ENCODE measurements at regions not wholly inside any gene's neighbourhood (a gene's known extent, or its start where the extent isn't known, plus 50 kb on each side); places are given as distances from the start of the nearest gene placed in this dataset.

DNA sequence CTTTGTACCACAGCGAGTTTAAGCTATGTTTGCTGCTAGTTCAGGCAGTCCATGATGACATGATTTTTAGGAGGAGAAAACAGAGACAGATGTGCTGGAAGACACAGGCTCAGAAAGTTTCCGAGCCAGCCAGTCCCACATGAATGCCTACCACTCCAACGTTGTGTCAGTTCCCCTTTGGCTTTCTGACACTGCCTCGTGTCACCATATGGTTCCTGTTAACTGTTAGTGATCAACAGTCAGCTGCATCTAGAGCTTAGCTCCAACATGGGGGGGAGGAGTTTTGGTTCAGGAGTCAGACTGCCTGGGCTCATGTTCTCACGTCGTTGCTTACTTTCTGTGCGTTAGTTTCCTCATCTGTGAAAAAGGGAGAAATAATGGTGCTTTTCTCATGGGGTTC is 343.7 kb downstream of the MID1IP1 start:
- Histone ChIP-seq H3K27me3 (ENCODE audit: insufficient read depth, low read length) (no peaks in the 10 kb centered on the region), H3K4me1 (ENCODE audit: insufficient read depth, low read length) (no peaks in the 10 kb centered on the region; the same call in 1 of the 2 replicates), H3K4me3 (ENCODE audit: low read length) (no peak overlapping the region), H3K9me3 (ENCODE audit: insufficient read depth, low read depth, low read length) (no peaks in the 10 kb centered on the region), H3K27ac (ENCODE audit: low read depth, low read length) (no peak overlapping the region), H3K36me3 (ENCODE audit: insufficient read depth, low read length) (no peaks in the 10 kb centered on the region), H3K9ac (ENCODE audit: low read depth, low read length) (no peak overlapping the region)
- WGBS, result 89% methylated on average over 7 of the region's 7 CpGs

GRCh38 chrX:39145859-39146258 is 344.6 kb downstream of the MID1IP1 start:
- Histone ChIP-seq H3K9me3 (ENCODE audit: insufficient read depth, low read depth, low read length) (no peaks in the 10 kb centered on the region), H3K36me3 (ENCODE audit: insufficient read depth, low read length) (no peaks in the 10 kb centered on the region), H3K4me3 (ENCODE audit: low read length) (no peak overlapping the region), H3K9ac (ENCODE audit: low read depth, low read length) (no peak overlapping the region), H3K27me3 (ENCODE audit: insufficient read depth, low read length) (no peaks in the 10 kb centered on the region), H3K4me1 (ENCODE audit: insufficient read depth, low read length) (no peaks in the 10 kb centered on the region; the same call in 1 of the 2 replicates), H3K27ac (ENCODE audit: low read depth, low read length) (no peak overlapping the region)

DNA sequence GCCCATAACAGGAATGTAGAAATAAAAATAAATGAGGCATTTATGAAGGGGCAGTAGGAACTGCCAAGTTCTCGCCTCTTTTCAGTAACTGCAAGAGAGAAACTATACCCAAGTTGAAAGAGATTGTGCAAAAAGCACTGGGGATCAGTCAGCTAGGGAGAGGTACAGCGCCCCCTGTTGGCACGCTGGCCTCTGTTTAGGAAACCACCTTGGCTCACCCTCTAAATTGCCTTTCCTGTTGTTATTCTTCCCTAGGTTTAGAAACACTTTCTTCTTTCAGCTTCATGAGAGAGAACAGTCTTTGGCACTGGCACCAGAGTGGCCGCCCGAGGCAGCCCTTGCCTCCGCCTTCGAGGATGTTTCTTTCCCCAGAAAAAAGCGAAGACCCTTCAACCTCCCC is 348.5 kb downstream of the MID1IP1 start:
- WGBS, result 21% methylated on average over 8 of the region's 8 CpGs
- Histone ChIP-seq H3K4me3 (ENCODE audit: low read length) (0 out of 2 replicates have a peak overlapping the region, but pooled peaks have one; percentile 16), H3K4me1 (ENCODE audit: insufficient read depth, low read length) (no peaks in the 10 kb centered on the region; the same call in 1 of the 2 replicates), H3K9ac (ENCODE audit: low read depth, low read length) (no peak overlapping the region), H3K9me3 (ENCODE audit: insufficient read depth, low read depth, low read length) (no peaks in the 10 kb centered on the region), H3K27me3 (ENCODE audit: insufficient read depth, low read length) (no peaks in the 10 kb centered on the region), H3K27ac (ENCODE audit: low read depth, low read length) (no peak overlapping the region), H3K36me3 (ENCODE audit: insufficient read depth, low read length) (no peaks in the 10 kb centered on the region)

DNA sequence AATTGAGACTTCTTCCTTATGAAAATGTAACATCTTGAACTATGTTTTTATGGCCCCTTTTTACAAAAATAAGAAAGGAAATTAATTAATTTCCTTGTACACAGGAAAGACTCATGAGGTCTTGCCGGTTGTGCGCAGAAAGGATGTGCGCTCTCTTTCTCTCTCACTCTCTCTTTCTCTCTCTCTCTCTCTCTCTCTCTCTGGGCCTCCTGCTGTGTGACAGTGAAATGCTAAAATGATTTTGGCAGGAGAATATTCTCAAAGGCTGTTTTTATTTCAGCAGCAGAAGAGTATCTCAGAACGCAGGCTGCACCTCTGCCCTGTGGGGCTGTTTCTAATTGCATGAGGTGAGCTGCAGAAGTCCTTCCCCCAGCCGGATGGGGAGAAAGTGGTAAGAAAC is 349.0 kb downstream of the MID1IP1 start:
- 35% methylated on average over 2 of the region's 5 CpGs for WGBS
- H3K4me3 ChIP-seq (ENCODE audit: low read length), result 0 out of 2 replicates have a peak overlapping the region, but pooled peaks have one; percentile 16

DNA sequence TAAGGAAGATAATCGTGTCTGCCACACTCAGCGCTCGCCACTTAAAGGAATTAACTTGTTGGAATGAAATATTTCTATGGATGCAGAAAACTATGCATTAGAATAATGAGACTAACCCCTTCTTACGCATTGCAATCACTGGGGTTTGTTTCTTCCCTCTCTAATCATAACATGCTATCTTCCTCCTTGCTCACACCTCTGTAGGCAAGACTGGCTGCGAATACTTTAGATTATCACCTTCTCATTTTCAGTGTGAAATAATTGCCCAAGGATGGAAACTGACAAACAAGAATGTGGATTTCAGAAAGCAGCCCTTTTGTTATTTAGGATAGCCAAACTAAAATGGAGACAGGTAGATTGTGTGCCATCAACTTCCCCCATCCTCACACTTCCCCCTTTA is 349.4 kb downstream of the MID1IP1 start:
- no peak overlapping the region for H3K4me3 ChIP-seq (ENCODE audit: low read length)
- H3K9me3 ChIP-seq (ENCODE audit: insufficient read depth, low read depth, low read length), result no peaks in the 10 kb centered on the region
- H3K4me1 ChIP-seq (ENCODE audit: insufficient read depth, low read length), result no peaks in the 10 kb centered on the region; the same call in 1 of the 2 replicates
- H3K36me3 ChIP-seq (ENCODE audit: insufficient read depth, low read length), result no peaks in the 10 kb centered on the region
- WGBS, result 36% methylated on average over 3 of the region's 5 CpGs
- no peak overlapping the region for H3K27ac ChIP-seq (ENCODE audit: low read depth, low read length)
- H3K9ac ChIP-seq (ENCODE audit: low read depth, low read length), result no peak overlapping the region
- H3K27me3 ChIP-seq (ENCODE audit: insufficient read depth, low read length), result no peaks in the 10 kb centered on the region

More for the DNA sequence above, 349.0 kb downstream of the MID1IP1 start:
- no peaks in the 10 kb centered on the region; the same call in 1 of the 2 replicates for H3K4me1 ChIP-seq (ENCODE audit: insufficient read depth, low read length)
- H3K36me3 ChIP-seq (ENCODE audit: insufficient read depth, low read length), result no peaks in the 10 kb centered on the region
- no peak overlapping the region for H3K27ac ChIP-seq (ENCODE audit: low read depth, low read length)
- H3K9ac ChIP-seq (ENCODE audit: low read depth, low read length), result no peak overlapping the region
- H3K27me3 ChIP-seq (ENCODE audit: insufficient read depth, low read length), result no peaks in the 10 kb centered on the region
- no peaks in the 10 kb centered on the region for H3K9me3 ChIP-seq (ENCODE audit: insufficient read depth, low read depth, low read length)

GRCh38 chrX:39152106-39152649 is 350.9 kb downstream of the MID1IP1 start:
- Histone ChIP-seq H3K9ac (ENCODE audit: low read depth, low read length) (no peak overlapping the region), H3K9me3 (ENCODE audit: insufficient read depth, low read depth, low read length) (no peaks in the 10 kb centered on the region), H3K27ac (ENCODE audit: low read depth, low read length) (no peak overlapping the region), H3K27me3 (ENCODE audit: insufficient read depth, low read length) (no peaks in the 10 kb centered on the region), H3K4me1 (ENCODE audit: insufficient read depth, low read length) (no peaks in the 10 kb centered on the region; the same call in 1 of the 2 replicates), H3K36me3 (ENCODE audit: insufficient read depth, low read length) (no peaks in the 10 kb centered on the region), H3K4me3 (ENCODE audit: low read length) (no peak overlapping the region)
- 20% methylated on average over 7 of the region's 7 CpGs for WGBS

- no peaks in the 10 kb centered on the region for H3K4me1 ChIP-seq (ENCODE audit: insufficient read depth, low read length)
- no peaks in the 10 kb centered on the region for H3K9me3 ChIP-seq (ENCODE audit: insufficient read depth, low read depth, low read length)
- no peaks in the 10 kb centered on the region for H3K27me3 ChIP-seq (ENCODE audit: insufficient read depth, low read length)
- H3K27ac ChIP-seq (ENCODE audit: low read depth, low read length), result no peak overlapping the region
- H3K9ac ChIP-seq (ENCODE audit: low read depth, low read length), result no peak overlapping the region
- H3K36me3 ChIP-seq (ENCODE audit: insufficient read depth, low read length), result no peaks in the 10 kb centered on the region
- H3K4me3 ChIP-seq (ENCODE audit: low read length), result no peak overlapping the region
These were observed 354.8 kb downstream of the MID1IP1 start for GRCh38 chrX:39156051-39156450.

DNA sequence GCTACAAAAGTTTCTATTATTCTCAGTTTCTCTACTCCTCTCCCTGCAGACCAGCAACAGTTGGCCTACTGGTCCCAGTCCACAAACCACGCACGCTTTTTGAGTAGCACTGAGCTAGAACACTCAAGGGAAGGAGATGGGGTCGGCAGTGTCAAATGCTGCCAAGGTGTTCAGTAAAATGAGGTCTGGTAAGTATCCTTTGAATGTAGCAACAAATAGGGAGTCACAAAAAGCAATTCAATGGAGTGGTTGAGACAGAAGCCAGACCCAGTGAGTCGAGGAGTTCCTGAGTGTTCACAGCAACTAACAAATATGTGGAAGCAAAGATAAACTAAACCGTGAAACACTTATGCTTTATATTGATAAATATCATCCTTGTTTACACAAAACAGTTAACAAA is 355.7 kb downstream of the MID1IP1 start:
- WGBS, result 96% methylated on average over 4 of the region's 5 CpGs
- Histone ChIP-seq H3K4me1 (ENCODE audit: insufficient read depth, low read length) (no peaks in the 10 kb centered on the region), H3K27ac (ENCODE audit: low read depth, low read length) (no peak overlapping the region), H3K9ac (ENCODE audit: low read depth, low read length) (no peak overlapping the region), H3K4me3 (ENCODE audit: low read length) (no peak overlapping the region), H3K27me3 (ENCODE audit: insufficient read depth, low read length) (peaks cover 5% of the 10 kb centered on the region), H3K9me3 (ENCODE audit: insufficient read depth, low read depth, low read length) (no peaks in the 10 kb centered on the region), H3K36me3 (ENCODE audit: insufficient read depth, low read length) (no peaks in the 10 kb centered on the region)

DNA sequence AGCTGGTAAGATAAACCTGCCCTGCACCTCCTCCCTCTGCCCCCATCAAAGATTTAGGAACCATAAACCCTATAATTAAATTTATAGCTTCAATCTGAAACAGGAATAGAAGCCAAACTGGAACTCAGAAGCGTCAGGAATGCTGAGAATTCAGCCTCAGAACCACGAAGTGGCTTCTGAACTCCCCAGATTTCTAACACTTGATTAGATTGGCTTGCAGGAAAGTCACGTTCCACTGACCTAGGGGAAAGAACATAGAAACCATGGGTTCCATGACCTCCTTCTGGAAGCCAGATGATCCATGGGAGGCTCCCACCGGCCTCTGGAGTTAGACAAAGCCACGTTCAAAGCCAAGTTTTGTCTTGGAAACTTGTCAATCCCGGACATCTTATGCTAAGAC is 356.5 kb downstream of the MID1IP1 start:
- Histone ChIP-seq H3K9me3 (ENCODE audit: insufficient read depth, low read depth, low read length) (no peaks in the 10 kb centered on the region), H3K4me3 (ENCODE audit: low read length) (no peak overlapping the region), H3K9ac (ENCODE audit: low read depth, low read length) (no peak overlapping the region), H3K27ac (ENCODE audit: low read depth, low read length) (no peak overlapping the region), H3K27me3 (ENCODE audit: insufficient read depth, low read length) (peaks cover 11% of the 10 kb centered on the region), H3K36me3 (ENCODE audit: insufficient read depth, low read length) (no peaks in the 10 kb centered on the region), H3K4me1 (ENCODE audit: insufficient read depth, low read length) (no peaks in the 10 kb centered on the region)
- WGBS, result 80% methylated on average over 6 of the region's 6 CpGs

- H3K9ac ChIP-seq (ENCODE audit: low read depth, low read length), result no peak overlapping the region
- H3K27ac ChIP-seq (ENCODE audit: low read depth, low read length), result no peak overlapping the region
- H3K4me3 ChIP-seq (ENCODE audit: low read length), result no peak overlapping the region
- peaks cover 20% of the 10 kb centered on the region for H3K27me3 ChIP-seq (ENCODE audit: insufficient read depth, low read length)
- no peaks in the 10 kb centered on the region for H3K9me3 ChIP-seq (ENCODE audit: insufficient read depth, low read depth, low read length)
- no peaks in the 10 kb centered on the region for H3K4me1 ChIP-seq (ENCODE audit: insufficient read depth, low read length)
- no peaks in the 10 kb centered on the region for H3K36me3 ChIP-seq (ENCODE audit: insufficient read depth, low read length)
- WGBS, result 90% methylated on average over 10 of the region's 11 CpGs
These were observed 357.8 kb downstream of the MID1IP1 start for GRCh38 chrX:39158801-39159657.

- 83% methylated on average over 3 of the region's 4 CpGs for WGBS
- Histone ChIP-seq H3K4me3 (ENCODE audit: low read length) (no peak overlapping the region), H3K9ac (ENCODE audit: low read depth, low read length) (no peak overlapping the region), H3K27me3 (ENCODE audit: insufficient read depth, low read length) (peaks cover 25% of the 10 kb centered on the region), H3K36me3 (ENCODE audit: insufficient read depth, low read length) (no peaks in the 10 kb centered on the region), H3K27ac (ENCODE audit: low read depth, low read length) (no peak overlapping the region), H3K4me1 (ENCODE audit: insufficient read depth, low read length) (no peaks in the 10 kb centered on the region), H3K9me3 (ENCODE audit: insufficient read depth, low read depth, low read length) (no peaks in the 10 kb centered on the region)
These were observed 358.8 kb downstream of the MID1IP1 start for GRCh38 chrX:39159921-39160507.

Measured in HUES64 (cell line).